GM19372 (cell line): ENCODE measurements at regions not wholly inside any gene's neighbourhood (a gene's known extent, or its start where the extent isn't known, plus 50 kb on each side); places are given as distances from the start of the nearest gene placed in this dataset.

Experiments
- ATAC-seq: cut with Tn5 transposase; IDR thresholded peaks from one replicate; pipeline ENCODE4 v1.9.1; 2021; ENCODE audit warnings: mild to moderate bottlenecking, low read depth, moderate library complexity; ENCODE audit not compliant: unreplicated experiment

DNA sequence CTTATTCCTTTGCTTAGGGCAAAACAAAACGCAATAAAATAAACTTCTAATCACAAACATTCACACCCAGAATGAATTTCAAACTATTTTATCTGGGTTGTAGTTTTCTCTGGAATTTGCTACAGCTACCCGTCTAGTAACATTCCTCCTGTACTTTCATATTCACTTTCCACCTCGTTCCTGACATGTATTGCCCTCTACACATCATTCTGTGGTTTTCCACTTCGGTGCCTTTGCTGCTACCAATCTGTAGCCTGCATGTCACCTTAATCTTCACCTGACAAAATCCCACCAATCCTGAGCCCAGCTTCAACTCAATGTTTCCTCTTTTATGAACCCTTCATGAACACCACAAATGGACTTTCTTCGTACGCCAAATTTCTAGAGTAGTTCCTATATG is 694.1 kb upstream of the C9orf72 start:
- ATAC-seq = no peak

DNA sequence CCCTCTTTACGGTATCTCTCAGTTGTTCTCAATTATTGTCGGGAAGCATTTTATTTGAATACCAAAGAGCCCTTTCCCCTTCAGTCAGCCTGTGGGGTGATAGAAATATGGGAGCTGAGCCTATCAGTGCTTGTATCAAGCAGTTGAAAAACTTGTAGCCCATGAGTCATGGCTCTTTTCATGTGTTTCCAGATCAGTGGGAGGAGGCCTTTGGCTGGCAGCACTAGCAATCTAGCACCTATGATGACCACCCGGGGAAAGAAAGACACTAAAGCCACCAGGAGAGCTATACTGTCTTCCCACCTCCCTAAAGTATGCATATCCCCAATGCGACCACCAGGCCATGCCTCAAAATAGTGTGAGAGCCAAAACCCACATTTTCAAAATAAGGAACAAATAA is 696.9 kb upstream of the C9orf72 start:
- no peak for ATAC-seq

DNA sequence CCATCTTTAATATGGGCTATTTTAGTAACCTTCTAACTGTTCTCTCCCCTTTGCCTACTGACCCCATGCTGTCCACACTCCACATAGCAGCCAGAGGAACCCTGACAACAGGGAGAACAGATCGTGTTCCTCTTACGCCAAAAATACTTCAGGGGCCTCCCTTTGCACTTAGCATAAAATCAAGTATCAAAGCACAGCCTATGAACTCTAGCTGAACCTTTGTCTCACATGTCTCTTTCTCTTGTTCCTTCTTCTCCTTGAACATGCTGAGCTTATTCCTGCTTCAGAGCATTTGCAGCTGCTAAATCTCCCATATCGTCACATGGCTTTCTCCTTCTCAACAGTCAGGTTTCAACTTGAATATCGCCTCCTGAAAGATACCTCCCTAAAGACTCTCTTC is 698.8 kb upstream of the C9orf72 start:
- ATAC-seq = no peak

DNA sequence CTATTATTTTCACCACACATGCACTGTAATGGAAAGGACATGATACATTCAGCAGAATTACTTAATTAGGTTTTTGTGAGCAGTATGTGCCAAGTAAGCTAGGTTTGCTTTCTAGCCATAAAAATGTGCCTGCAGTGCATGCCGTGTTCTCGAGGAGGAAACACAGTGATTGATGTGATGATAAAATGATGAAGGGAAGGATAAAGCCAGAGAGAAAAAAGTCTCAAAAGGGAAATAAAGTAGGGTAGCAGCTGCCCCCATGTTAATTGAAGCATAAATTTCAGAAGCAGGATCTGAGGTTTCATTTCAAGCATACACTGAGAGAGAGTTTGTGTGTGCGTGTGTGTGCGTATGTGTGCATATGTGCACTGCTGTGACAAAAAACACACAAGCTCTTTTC is 714.2 kb upstream of the C9orf72 start:
- ATAC-seq = no peak

DNA sequence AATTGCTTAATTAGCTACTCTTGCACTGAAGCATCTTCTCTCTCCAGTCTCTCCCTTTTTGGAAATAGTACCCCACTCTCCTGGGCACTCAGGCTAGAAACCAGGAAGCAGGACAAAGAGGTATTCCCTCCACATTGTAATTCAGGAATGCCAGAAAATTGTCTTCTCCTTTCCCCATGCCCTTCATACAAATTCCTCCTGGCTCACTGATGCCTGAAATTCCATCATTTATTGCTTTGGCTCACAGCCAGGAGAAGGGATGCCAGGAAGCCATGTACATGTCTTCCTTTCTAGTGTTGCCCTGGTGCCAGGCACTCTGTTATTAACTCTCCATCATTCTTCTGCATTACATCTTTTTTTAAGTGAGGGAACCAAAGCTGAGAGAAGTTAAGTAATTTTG is 716.5 kb upstream of the C9orf72 start:
- no peak for ATAC-seq

DNA sequence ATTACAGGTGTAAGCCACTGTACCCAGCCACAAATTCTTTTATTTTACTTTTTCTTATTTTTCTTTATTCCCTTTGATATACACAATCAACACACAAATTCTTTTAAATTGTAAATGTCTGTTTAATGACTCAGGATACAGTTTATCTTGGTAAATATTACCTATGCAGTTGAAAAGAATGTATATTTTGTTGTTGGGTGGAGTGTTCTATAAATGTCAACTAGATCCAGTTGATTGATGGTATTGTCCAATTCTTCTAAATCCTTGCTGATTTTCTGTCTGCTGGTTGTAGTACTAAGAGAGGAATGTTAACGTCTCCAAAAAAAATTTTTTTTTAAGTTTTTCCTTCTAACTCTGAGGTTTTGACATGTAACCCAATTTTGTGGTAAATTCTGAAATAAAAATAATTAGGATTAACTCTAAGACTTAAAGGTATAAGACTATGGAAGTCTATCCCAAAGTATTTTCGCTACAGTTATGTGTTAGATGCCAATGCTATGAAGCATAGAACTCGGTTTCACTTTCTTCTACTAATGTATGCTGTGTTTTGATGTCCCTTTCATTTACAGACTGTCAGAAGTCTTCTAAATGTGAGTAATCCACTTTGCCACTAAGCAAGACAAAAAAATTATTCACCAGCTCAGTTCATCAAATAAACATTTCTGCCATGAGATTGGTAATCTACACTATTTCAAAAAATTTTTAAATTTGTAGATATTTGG is 720.2 kb upstream of the C9orf72 start:
- no peak for ATAC-seq

DNA sequence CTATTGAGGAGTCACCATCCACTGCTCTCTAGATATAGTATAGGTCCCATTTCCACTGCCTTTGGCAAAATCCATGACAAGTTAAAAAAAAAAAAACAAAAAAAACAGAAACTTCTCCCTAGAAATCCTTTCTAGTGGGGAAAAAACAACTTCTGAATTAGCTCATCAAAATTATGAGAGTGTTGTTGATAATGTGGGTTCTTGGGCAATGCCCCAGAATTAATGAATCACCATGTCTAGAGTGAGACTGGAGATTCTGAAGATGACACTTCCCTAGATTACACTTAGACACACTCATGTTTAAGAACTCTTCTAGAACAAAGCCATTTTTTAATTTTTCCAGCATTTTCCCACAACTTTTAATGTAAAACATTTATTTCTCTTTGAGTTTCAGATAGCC is 728.0 kb upstream of the C9orf72 start:
- no peak for ATAC-seq

DNA sequence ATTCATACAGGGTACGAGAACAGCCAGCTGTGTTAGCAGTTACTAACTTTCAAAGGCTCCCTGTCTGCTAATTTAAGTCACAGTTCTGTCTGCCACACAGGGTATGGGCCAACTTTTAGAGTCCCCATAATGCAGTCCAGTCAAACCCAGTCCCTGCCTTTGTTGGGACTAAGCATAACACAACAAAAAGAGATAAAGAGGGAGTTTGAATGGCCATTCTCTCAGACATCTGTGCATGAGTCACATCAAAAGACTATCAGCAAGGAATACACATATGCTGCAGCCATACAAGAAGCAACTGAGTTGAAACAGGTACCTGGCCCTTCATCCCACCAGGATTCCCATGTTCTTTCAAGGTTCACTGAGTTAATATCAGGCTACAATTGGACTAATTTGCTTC is 744.5 kb upstream of the C9orf72 start:
- no peak for ATAC-seq

DNA sequence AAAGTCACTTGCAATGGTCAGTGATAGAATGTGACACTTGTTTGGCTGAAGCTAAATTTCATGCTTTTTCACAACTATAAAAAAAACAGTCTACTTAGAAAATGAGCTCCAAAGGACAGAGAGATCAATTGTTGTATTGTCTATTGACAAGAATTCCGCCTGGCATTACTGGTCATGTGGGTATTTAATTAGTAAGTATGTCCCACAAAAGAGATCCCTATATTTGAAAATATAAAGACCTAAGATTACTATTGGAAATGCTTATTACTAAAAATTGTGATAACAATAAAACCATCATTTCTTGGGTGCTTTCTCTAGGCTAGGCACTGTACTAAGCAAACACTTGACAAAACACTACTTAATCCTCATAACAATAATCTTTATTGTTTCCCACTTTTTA is 745.2 kb upstream of the C9orf72 start:
- no peak for ATAC-seq

DNA sequence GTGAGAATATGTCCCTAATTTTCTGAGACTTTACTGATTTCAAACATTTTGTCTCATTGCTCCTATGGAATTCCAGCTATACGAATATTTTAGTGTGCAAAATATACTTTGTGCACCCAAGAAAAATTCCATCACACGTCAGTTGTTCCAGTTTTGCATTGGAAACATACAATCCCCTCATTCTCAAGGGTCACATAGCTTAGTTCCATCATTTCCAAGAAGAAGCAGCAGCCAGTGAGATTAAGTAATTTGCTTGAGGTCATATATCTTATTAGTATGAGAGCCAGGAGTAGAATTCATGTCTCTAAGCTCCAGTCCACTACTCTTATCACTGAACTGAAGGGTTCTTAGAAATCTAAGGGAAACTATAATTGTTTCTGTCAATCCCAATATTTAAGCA is 746.7 kb upstream of the C9orf72 start:
- ATAC-seq = no peak

DNA sequence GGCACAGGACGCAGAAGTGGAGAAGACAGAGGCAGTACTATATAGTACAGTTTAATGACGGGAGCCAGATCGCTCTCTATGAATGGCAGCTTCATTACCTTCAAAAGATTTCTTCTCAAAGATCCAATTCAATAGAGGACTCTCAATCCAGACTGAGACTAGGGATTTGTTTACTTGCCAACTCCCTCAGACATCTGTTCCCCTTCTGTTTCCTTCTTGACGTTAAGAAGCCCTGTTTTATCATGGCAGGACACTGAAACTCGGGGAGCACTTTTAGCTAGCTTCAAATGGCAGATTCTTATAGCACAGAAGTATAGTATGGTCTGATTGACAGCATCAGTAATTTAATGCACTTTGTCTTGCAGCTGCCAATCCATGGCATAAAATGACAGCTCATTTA is 747.3 kb upstream of the C9orf72 start:
- ATAC-seq = no peak

DNA sequence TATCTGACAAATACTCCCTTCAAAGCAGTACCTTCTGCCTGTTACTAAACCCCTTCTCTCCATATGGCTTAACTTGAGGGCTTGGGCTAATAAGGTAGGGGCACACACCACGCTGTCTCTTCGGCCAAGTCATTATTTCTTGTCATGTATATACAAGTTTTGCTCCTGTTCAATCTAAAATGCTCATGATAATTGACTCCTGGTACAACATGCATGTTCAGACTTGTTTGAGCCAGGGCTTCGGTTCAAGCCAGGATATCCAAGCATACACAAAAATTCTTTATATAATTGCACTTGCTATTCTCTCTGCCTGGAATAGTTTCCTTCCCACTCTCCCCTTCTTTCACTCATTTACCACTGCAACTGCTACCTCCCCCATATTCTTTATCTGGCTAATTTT is 756.0 kb upstream of the C9orf72 start:
- no peak for ATAC-seq

DNA sequence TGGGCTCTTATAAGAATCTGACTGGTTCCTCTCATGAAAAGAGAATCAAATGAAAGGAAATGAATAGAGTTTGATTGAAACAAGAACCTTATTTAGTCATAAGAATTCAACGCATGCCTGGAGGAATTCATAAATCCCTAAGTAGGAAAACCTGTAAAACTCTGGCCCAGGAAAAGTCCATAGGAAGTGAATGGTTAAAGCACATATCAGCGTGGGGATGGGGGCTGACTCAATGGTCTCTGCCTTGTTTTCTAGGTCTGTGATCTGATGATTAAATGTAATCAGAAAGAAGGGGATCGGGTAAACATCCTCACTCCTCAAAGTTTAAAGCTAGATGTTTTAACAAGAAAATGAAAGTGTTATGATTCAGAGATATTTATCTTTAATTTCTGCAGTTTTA is 759.4 kb upstream of the C9orf72 start:
- ATAC-seq = no peak

DNA sequence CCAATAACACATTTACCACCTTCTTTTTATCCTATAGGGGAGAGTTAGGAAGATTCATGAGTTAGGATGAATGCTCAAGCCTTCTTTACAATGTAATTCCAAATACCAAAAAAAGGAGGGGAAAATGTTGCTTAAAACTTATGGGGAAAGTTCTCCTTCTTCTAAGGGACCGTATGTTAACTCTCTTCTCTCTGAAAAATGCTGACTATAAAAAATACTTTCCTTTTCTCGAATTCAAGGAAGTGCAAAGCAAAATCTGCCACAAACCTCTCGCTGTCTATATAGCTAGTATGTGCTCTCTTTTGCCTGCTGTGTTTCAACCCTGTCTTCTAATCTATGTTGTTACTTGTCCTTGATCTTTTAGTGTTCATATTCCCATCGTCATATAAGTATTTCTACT is 768.6 kb upstream of the C9orf72 start:
- ATAC-seq = no peak

DNA sequence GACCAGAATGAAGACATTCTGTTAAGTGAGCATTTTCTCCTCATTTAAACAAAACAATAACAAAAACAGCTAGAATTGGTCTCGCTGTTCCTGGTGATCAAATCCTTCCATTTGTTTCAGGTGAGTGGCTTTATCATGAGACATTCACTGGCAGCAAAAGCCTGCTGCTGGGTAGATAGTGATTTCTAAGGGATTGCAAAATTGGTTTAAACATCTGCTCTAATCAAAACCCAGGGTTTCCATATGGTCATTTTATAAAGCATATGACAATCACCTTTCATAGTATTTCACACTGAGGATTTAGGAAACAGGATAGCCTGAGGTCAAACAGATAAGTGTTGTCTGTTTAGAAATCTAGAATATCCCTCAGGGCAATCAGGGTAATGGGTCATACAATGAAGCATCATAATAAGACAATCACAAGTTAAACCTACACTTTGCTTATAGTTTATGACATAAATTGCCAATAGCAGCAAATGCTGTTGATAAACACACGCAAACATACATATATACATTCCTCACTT is 769.6 kb upstream of the C9orf72 start:
- ATAC-seq = no peak

DNA sequence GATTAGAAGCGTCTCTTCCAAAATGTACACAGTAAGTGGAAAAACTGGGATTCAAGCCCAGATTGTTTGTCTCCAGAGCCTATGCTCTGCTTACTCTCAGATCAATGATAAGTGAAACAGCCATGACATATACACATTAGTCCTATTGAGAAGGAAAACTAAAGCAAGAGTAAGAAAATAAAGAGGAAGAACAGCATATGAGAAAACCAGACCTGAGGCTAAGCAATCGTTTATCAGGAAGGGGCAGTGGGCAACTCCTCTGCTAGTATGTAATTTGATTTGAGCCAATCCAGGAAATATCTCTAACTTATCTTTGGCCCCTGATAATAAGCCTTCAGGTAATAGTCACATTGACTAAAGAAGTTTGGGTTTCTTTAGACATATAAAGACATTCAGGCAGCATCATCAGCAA is 789.9 kb upstream of the C9orf72 start:
- no peak for ATAC-seq

DNA sequence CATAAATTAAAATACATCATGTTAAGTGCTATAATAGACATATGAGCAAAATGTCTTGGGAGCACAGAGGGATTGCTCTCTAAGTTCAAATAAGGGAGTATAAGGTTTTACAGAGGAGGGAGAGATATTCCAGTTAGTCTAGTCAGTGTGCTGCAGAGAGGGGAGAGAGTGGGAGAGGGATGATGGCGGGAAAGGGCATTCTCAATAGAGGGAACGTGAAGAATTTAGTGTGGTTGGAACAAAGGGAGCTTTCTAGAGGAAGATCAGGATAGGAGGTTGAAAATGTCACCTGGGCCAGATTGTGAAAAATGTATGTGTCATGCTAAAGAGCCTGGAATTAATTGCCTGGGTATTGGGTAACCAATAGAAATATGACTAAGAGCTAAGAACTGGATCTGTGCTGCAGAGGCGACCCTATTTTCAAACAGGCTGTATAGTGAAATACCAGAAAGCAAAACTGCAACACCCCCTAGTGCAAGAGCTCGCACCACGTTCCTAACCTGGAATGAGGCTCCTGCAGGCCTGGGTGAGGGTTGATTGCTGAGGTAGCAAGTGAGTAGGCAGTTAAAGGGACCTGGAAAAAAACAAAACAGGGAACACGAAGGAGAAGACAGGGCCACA is 791.8 kb upstream of the C9orf72 start:
- no peak for ATAC-seq

DNA sequence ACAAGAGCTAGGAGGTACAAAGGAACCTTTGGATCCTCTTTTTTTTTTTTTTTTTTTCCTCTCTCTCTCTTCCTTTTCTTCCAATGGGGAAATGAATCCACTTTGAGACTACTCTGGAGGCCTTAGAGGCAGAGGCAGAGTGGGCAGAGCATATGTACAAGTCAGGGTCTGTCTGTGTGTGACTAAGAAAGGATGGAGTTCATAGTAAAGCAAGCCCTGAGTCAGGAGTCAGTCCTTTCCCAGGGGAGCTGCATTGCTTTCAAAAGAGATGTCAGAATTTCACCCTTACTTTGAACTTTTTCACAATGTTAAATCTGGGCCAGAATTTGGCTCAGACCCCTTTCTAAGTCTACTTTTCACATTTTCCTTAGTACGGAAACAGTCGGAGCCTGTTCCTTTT is 792.4 kb upstream of the C9orf72 start:
- ATAC-seq = no peak

DNA sequence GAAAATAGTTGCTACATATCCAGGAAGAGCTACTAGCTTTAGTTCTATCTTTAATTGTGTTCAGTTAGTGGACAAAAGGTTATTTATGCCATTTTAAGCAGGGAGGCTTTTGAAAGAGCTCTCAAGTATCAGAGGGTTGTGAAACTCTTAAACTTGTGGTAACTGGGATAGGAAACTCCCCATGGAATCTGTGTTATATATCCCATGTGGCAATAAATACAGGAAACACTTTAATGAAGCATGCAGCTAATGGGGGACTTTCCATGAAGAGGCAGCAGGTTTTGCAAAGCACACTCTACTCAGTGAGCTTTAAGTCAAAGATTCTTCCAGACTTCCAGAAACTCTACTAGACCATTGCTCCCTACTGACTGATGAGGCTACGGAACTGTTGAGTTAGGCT is 805.0 kb upstream of the C9orf72 start:
- no peak for ATAC-seq

DNA sequence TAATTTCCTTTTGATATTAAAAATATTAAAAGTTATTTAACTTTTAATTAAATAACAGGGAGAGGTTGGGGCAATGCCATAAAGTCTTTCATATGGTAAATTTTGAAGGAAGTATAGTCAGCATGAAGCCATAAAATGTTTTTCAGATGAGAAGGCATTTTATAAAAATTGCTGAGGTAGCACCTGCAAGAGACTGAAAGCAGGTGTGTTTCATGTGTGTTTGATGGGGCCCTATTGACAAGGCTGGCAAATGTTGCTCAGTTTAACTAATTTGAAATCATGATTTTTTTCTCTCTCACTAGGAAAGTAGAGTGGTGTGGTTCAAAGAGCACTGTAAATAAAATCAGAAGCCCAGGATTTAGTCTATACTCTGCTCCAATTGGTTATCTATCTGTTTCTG is 805.8 kb upstream of the C9orf72 start:
- ATAC-seq = no peak

DNA sequence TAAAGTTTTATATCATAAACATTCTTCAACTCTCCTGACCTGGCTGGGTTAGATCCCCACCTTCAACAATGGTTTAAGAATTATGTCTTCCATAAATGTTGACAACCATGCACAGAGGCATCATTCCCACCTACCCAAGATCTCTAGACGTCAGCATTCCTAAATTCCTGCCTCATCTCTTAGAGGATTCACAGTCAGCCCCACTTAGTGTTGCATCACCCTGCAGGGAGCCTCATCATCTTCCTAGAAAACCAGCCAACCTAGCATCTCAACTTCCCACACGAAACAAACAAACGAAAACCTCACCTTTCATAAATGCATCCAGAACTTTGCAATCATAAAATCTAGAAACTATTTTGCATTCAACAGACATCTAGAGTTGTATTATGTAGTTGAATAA is 816.1 kb upstream of the C9orf72 start:
- no peak for ATAC-seq

DNA sequence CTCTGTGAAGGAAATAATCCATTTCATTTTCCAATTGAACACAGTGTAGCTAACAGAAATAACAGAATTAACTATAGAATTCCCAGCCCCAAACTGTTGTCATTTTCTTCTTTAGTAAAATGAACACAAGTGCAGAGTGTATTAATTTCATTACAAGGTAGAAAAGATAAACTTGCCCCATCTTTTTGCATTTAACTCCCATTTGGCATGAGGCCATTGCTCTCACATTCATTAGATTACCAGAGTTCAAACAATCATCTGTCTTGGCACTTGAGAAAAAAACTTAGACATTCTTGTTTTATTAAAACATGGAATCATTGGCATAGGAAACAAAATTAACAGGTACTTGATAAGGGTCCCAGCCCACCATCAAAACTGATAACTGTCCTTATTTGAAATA is 821.5 kb upstream of the C9orf72 start:
- ATAC-seq = no peak
